Endothelial cell of umbilical vein (primary cell): ENCODE measurements at regions not wholly inside any gene's neighbourhood (a gene's known extent, or its start where the extent isn't known, plus 50 kb on each side); places are given as distances from the start of the nearest gene placed in this dataset.

Source experiments
- BruUV-seq: library from RNA; stranded (reverse); fragments of 400-500 nt; replicated peaks from 2 replicates; lab custom pipeline; 2021; lab: Mats Ljungman, UMichigan
- CTCF ChIA-PET: fragments of 300-600, 350-600 bp; sonication (Branson Sonifier 250); formaldehyde crosslinking; loops from one replicate; lab custom pipeline; 2021; ENCODE audit warnings: antibody characterized with exemption, inconsistent platforms; lab: Charles Lee
- POLR2A ChIA-PET: fragments of 300-600, 350-600 bp; sonication (Branson Sonifier 250); formaldehyde crosslinking; loops from one replicate; lab custom pipeline; 2021; ENCODE audit warnings: antibody characterized with exemption, inconsistent platforms; lab: Charles Lee
- DNase-seq: peaks from one replicate; pipeline ENCODE4 v3.0.0-alpha.2; 2011; ENCODE audit warnings: low read depth, low spot score
- FAIRE-seq: peaks from 2 replicates; lab custom pipeline; 2011; peaks lifted over from hg19 to GRCh38; lab: Jason Lieb, UNC
- H2AFZ ChIP-seq: 2 replicates; pipeline ENCODE4 v1.6.0; 2012; ENCODE audit warnings: low read depth, low read length, control low read depth, inconsistent platforms
- H3K27ac ChIP-seq: 2 replicates; pipeline ENCODE4 v1.5.1; 2011; ENCODE audit warnings: low read depth, mild to moderate bottlenecking, control low read depth, low read length, moderate library complexity; ENCODE audit not compliant: insufficient read depth
- H3K27me3 ChIP-seq, 2 experiments: 2 replicates each; pipeline versions ENCODE4 v1.6.0 to v1.6.1; 2011; ENCODE audit warnings: low read length in 2 of 2, mixed read lengths in 1 of 2; ENCODE audit not compliant: control insufficient read depth in 2 of 2, insufficient read depth in 2 of 2
- H3K36me3 ChIP-seq, 2 experiments: 2 replicates in 1 of 2; 3 replicates in 1 of 2; pipeline ENCODE4 v1.5.1; 2011; ENCODE audit warnings: low read length in 2 of 2, mild to moderate bottlenecking in 1 of 2, moderate library complexity in 1 of 2; ENCODE audit not compliant: control insufficient read depth in 2 of 2, insufficient read depth in 2 of 2; ENCODE audit errors: extremely low read depth in 1 of 2
- H3K4me1 ChIP-seq: 3 replicates; pipeline ENCODE4 v1.5.1; 2011; ENCODE audit warnings: mild to moderate bottlenecking, low read length; ENCODE audit not compliant: control insufficient read depth, insufficient read depth; ENCODE audit errors: extremely low read depth
- H3K4me2 ChIP-seq: 2 replicates; pipeline ENCODE4 v1.6.1; 2011; ENCODE audit warnings: low read length, control low read depth, mixed read lengths; ENCODE audit not compliant: insufficient read depth
- H3K4me3 ChIP-seq, 3 experiments: fragments of 200-600 bp in 1 of 3; sonication (generic), shearing (Covaris generic) in 1 of 3; replicated peaks in 1 of 3; 2 replicates each; pipeline ENCODE4 v1.5.1; 2011 to 2016; ENCODE audit warnings: control low read depth in 3 of 3, low read length in 3 of 3, mild to moderate bottlenecking in 2 of 3, inconsistent platforms in 1 of 3, low read depth in 1 of 3, moderate library complexity in 1 of 3; ENCODE audit not compliant: insufficient read depth in 1 of 3
- H3K79me2 ChIP-seq: 2 replicates; pipeline ENCODE4 v1.6.0; 2012; ENCODE audit warnings: low read length, inconsistent platforms; ENCODE audit not compliant: control insufficient read depth, insufficient read depth
- H3K9ac ChIP-seq: replicated peaks from 2 replicates; pipeline ENCODE3; 2011; ENCODE audit warnings: low read length, control low read depth; ENCODE audit not compliant: insufficient read depth; ENCODE audit errors: extremely low read depth
- H3K9me1 ChIP-seq: replicated peaks from 3 replicates; pipeline ENCODE4 v1.6.0; 2011; ENCODE audit warnings: mild to moderate bottlenecking, low read length; ENCODE audit not compliant: control insufficient read depth, insufficient read depth; ENCODE audit errors: extremely low read depth
- H3K9me3 ChIP-seq: replicated peaks from 2 replicates; pipeline ENCODE4 v1.5.1; 2012; ENCODE audit warnings: low read length, inconsistent platforms; ENCODE audit not compliant: control insufficient read depth, insufficient read depth
- H4K20me1 ChIP-seq: replicated peaks from 2 replicates; pipeline ENCODE3; 2011; ENCODE audit warnings: mild to moderate bottlenecking, low read length; ENCODE audit not compliant: control insufficient read depth, insufficient read depth; ENCODE audit errors: extremely low read depth
- CTCF ChIP-seq, 2 donors: IDR thresholded peaks; 1 replicate in 1 of 2; 2 replicates in 1 of 2; pipeline ENCODE4 v1.5.1; 2011; ENCODE audit warnings: low read length in 2 of 2, mild to moderate bottlenecking in 2 of 2, moderate library complexity in 2 of 2, control low read depth in 1 of 2, inconsistent platforms in 1 of 2, low read depth in 1 of 2; ENCODE audit not compliant: insufficient read depth in 1 of 2; ENCODE audit errors: extremely low read depth in 1 of 2
- EZH2 ChIP-seq: IDR thresholded peaks from 2 replicates; pipeline ENCODE4 v1.6.1; 2012; ENCODE audit warnings: borderline replicate concordance, low read depth, mild to moderate bottlenecking, moderate library complexity, low read length, inconsistent platforms; ENCODE audit not compliant: severe bottlenecking
- FOS ChIP-seq: IDR thresholded peaks from 2 replicates; pipeline ENCODE4 v1.6.1; 2011; ENCODE audit warnings: mild to moderate bottlenecking, low read length, moderate library complexity, borderline replicate concordance; ENCODE audit not compliant: insufficient read depth
- GATA2 ChIP-seq: IDR thresholded peaks from 2 replicates; pipeline ENCODE4 v1.7.0; 2011; ENCODE audit warnings: low read depth, mild to moderate bottlenecking, moderate library complexity, mixed read lengths, low read length; ENCODE audit not compliant: insufficient read length, insufficient read depth
- JUN ChIP-seq: IDR thresholded peaks from 2 replicates; pipeline ENCODE4 v1.6.1; 2011; ENCODE audit warnings: borderline replicate concordance, low read depth; ENCODE audit not compliant: insufficient read length, insufficient read depth
- MAX ChIP-seq: IDR thresholded peaks from 2 replicates; pipeline ENCODE4 v1.6.1; 2011; ENCODE audit not compliant: insufficient read depth, insufficient read length
- MYC ChIP-seq: IDR thresholded peaks from one replicate; pipeline ENCODE4 v1.6.1; 2011; ENCODE audit warnings: mild to moderate bottlenecking, low read depth, low read length
- POLR2A ChIP-seq: IDR thresholded peaks from 2 replicates; pipeline ENCODE4 v1.6.1; 2012; ENCODE audit warnings: low read depth, mild to moderate bottlenecking, control low read depth, low read length
- POLR2AphosphoS5 ChIP-seq: IDR thresholded peaks from 2 replicates; pipeline ENCODE4 v1.6.1; 2012; ENCODE audit warnings: low read depth, mild to moderate bottlenecking, control low read depth, low read length, moderate library complexity; ENCODE audit not compliant: insufficient read depth
- dilution Hi-C: fragments of 300-500 bp; cut with MboI; formaldehyde crosslinking; loops from one replicate; pipeline ENCODE4 v1.15.0; 2019; ENCODE audit warnings: low sequenced_read_pairs; ENCODE audit not compliant: extremely low pct_ligation_motif_present
- intact Hi-C: fragments of 100-400 bp; cut with micrococcal nuclease; formaldehyde crosslinking; loops from one replicate; pipeline ENCODE4 v1.10.0; 2022

- dilution Hi-C loops (no loop called here), intact Hi-C loops (no loop called here)
- Histone ChIP-seq H3K9me1 (no peaks in the 10 kb centered on the region), H3K27ac (no peak overlapping the region), H4K20me1 (no peaks in the 10 kb centered on the region), H2AFZ (no peak overlapping the region), H3K9ac (no peak overlapping the region), H3K36me3 (no peaks in the 10 kb centered on the region), H3K79me2 (no peaks in the 10 kb centered on the region), H3K9me3 (no peaks in the 10 kb centered on the region), H3K4me2 (no peak overlapping the region), H3K27me3 (no peaks in the 10 kb centered on the region), H3K4me1 (no peaks in the 10 kb centered on the region), H3K4me3 (no peak overlapping the region)
- TF ChIP-seq EZH2: no peak
- no peak for TF ChIP-seq FOS
- TF ChIP-seq GATA2: no peak
- TF ChIP-seq POLR2A: no peak
- no peak for TF ChIP-seq JUN
- TF ChIP-seq MYC: no peak
- no peak for TF ChIP-seq CTCF (IDR thresholded peaks at IDR 0.05; ENCODE audit: extremely low read depth in 1 of 2, insufficient read depth in 1 of 2, low read depth in 1 of 2, low read length in 2 of 2)
- TF ChIP-seq MAX: no peak
- TF ChIP-seq POLR2AphosphoS5: no peak
- ChIA-PET CTCF (interaction anchor here (6.8 kb wide), 1 partner anchor 13 kb away, joined by 36 read pairs; no protein-coding TSS in a partner anchor), POLR2A (no interaction called here)
- DNase-seq (no peak), FAIRE-seq (no peak)
- no TSS peak for BruUV-seq
Measured at GRCh38 chr3:67127254-67127653, 129.1 kb downstream of the KBTBD8 start.
